ENCODE measurements at regions not wholly inside any gene's neighbourhood (a gene's known extent, or its start where the extent isn't known, plus 50 kb on each side); places are given as distances from the start of the nearest gene placed in this dataset.

- TF ChIP-seq, protein P1, sequence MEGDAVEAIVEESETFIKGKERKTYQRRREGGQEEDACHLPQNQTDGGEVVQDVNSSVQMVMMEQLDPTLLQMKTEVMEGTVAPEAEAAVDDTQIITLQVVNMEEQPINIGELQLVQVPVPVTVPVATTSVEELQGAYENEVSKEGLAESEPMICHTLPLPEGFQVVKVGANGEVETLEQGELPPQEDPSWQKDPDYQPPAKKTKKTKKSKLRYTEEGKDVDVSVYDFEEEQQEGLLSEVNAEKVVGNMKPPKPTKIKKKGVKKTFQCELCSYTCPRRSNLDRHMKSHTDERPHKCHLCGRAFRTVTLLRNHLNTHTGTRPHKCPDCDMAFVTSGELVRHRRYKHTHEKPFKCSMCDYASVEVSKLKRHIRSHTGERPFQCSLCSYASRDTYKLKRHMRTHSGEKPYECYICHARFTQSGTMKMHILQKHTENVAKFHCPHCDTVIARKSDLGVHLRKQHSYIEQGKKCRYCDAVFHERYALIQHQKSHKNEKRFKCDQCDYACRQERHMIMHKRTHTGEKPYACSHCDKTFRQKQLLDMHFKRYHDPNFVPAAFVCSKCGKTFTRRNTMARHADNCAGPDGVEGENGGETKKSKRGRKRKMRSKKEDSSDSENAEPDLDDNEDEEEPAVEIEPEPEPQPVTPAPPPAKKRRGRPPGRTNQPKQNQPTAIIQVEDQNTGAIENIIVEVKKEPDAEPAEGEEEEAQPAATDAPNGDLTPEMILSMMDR (conservative IDR thresholded peaks at IDR 0.05; ENCODE audit: low read length): peak; percentile 63
- no peak for TF ChIP-seq EZH2phosphoT487 (IDR thresholded peaks at IDR 0.05; ENCODE audit: borderline replicate concordance)
Measured at GRCh38 chr11:59263225-59263894, 50.6 kb upstream of the MPEG1 start.

Data from Loucy (cell line).